HEK293 (cell line): ENCODE measurements at regions not wholly inside any gene's neighbourhood (a gene's known extent, or its start where the extent isn't known, plus 50 kb on each side); places are given as distances from the start of the nearest gene placed in this dataset.

Source experiments
- CTCF ChIA-PET: fragments of 350-600 bp; formaldehyde crosslinking; extraction: SDS; loops from one replicate; lab custom pipeline; 2021; ENCODE audit warnings: antibody characterized with exemption; lab: Yijun Ruan, JAX
- POLR2A ChIA-PET: fragments of 300-600 bp; formaldehyde crosslinking; extraction: SDS; loops from one replicate; lab custom pipeline; 2020; ENCODE audit warnings: antibody characterized with exemption, inconsistent platforms; lab: Yijun Ruan, JAX
- H3K27ac ChIP-seq: fragments of 200-500 bp; sonication (Bioruptor generic); 2 replicates; pipeline ENCODE4 v1.5.1; 2014; ENCODE audit warnings: low read depth, low read length, control low read depth, inconsistent platforms; ENCODE audit errors: extremely low read depth
- H3K36me3 ChIP-seq, 2 experiments: fragments of 200-500 bp in 1 of 2; sonication (Bioruptor generic) in 1 of 2; 1 replicate in 1 of 2; 2 replicates in 1 of 2; pipeline ENCODE4 v1.5.1; 2014 to 2017; ENCODE audit warnings: inconsistent platforms in 2 of 2, low read length in 2 of 2; ENCODE audit not compliant: control insufficient read depth in 2 of 2, insufficient read depth in 1 of 2
- H3K4me1 ChIP-seq: fragments of 200-500 bp; sonication (Bioruptor generic); 2 replicates; pipeline ENCODE4 v1.5.1; 2014; ENCODE audit warnings: mild to moderate bottlenecking, low read length, inconsistent platforms; ENCODE audit not compliant: control insufficient read depth, insufficient read depth
- H3K4me3 ChIP-seq: 2 replicates; pipeline ENCODE4 v1.5.1; 2011; ENCODE audit warnings: low read depth, mild to moderate bottlenecking, control low read depth, low read length, moderate library complexity
- H3K9me3 ChIP-seq: fragments of 200-500 bp; sonication (Bioruptor generic); 2 replicates; pipeline ENCODE4 v1.5.1; 2014; ENCODE audit warnings: low read depth, low read length, inconsistent platforms; ENCODE audit not compliant: control insufficient read depth, insufficient read depth
- BCL6B ChIP-seq: fragments of 450-650 bp; formaldehyde crosslinking; IDR thresholded peaks from 2 replicates; pipeline ENCODE4 v1.5.1; 2017; ENCODE audit warnings: missing biosample characterization, missing genetic modification characterization
- CTCF ChIP-seq: fragments of 450-650 bp; formaldehyde crosslinking; IDR thresholded peaks from 2 replicates; pipeline ENCODE4 v1.5.1; 2016; ENCODE audit warnings: missing biosample characterization, missing genetic modification characterization
- MYNN ChIP-seq: fragments of 450-650 bp; formaldehyde crosslinking; IDR thresholded peaks from 2 replicates; pipeline ENCODE4 v1.5.1; 2016; ENCODE audit warnings: missing biosample characterization, missing genetic modification characterization, borderline replicate concordance
- REST ChIP-seq: fragments of 450-650 bp; formaldehyde crosslinking; IDR thresholded peaks from 2 replicates; pipeline ENCODE4 v1.5.1; 2016; ENCODE audit warnings: missing biosample characterization, missing genetic modification characterization
- ZBTB6 ChIP-seq: fragments of 450-650 bp; formaldehyde crosslinking; IDR thresholded peaks from 2 replicates; pipeline ENCODE4 v1.5.1; 2017; ENCODE audit warnings: missing biosample characterization, missing genetic modification characterization
- ZEB2 ChIP-seq: fragments of 450-650 bp; formaldehyde crosslinking; IDR thresholded peaks from 2 replicates; pipeline ENCODE4 v1.5.1; 2016; ENCODE audit warnings: missing biosample characterization, missing genetic modification characterization
- ZFP69B ChIP-seq: fragments of 450-650 bp; formaldehyde crosslinking; IDR thresholded peaks from 2 replicates; pipeline ENCODE4 v1.5.1; 2016; ENCODE audit warnings: missing biosample characterization, missing genetic modification characterization
- ZNF133 ChIP-seq: fragments of 450-650 bp; formaldehyde crosslinking; IDR thresholded peaks from 2 replicates; pipeline ENCODE4 v1.5.1; 2016; ENCODE audit warnings: missing biosample characterization, missing genetic modification characterization
- ZNF2 ChIP-seq: fragments of 450-650 bp; formaldehyde crosslinking; IDR thresholded peaks from 2 replicates; pipeline ENCODE4 v1.5.1; 2016; ENCODE audit warnings: missing biosample characterization, missing genetic modification characterization
- ZNF214 ChIP-seq: fragments of 450-650 bp; formaldehyde crosslinking; IDR thresholded peaks from 2 replicates; pipeline ENCODE4 v1.5.1; 2017; ENCODE audit warnings: missing biosample characterization, mild to moderate bottlenecking, missing genetic modification characterization, borderline replicate concordance
- ZNF221 ChIP-seq: fragments of 450-650 bp; formaldehyde crosslinking; IDR thresholded peaks from 2 replicates; pipeline ENCODE4 v1.5.1; 2017; ENCODE audit warnings: missing biosample characterization, missing genetic modification characterization, borderline replicate concordance
- ZNF239 ChIP-seq: fragments of 450-650 bp; formaldehyde crosslinking; IDR thresholded peaks from 2 replicates; pipeline ENCODE4 v1.5.1; 2016; ENCODE audit warnings: missing biosample characterization, missing genetic modification characterization
- ZNF335 ChIP-seq: fragments of 450-650 bp; formaldehyde crosslinking; conservative IDR thresholded peaks from 2 replicates; pipeline ENCODE4 v1.5.1; 2016; ENCODE audit warnings: missing biosample characterization, missing genetic modification characterization
- ZNF501 ChIP-seq: fragments of 450-650 bp; formaldehyde crosslinking; IDR thresholded peaks from 2 replicates; pipeline ENCODE4 v1.5.1; 2016; ENCODE audit warnings: missing biosample characterization, missing genetic modification characterization
- ZNF623 ChIP-seq: fragments of 450-650 bp; formaldehyde crosslinking; IDR thresholded peaks from 2 replicates; pipeline ENCODE4 v1.5.1; 2016; ENCODE audit warnings: missing biosample characterization, missing genetic modification characterization
- ZNF624 ChIP-seq: fragments of 450-650 bp; formaldehyde crosslinking; IDR thresholded peaks from 2 replicates; pipeline ENCODE4 v1.5.1; 2017; ENCODE audit warnings: missing biosample characterization, missing genetic modification characterization
- ZNF837 ChIP-seq: fragments of 450-650 bp; formaldehyde crosslinking; IDR thresholded peaks from 2 replicates; pipeline ENCODE4 v1.5.1; 2016; ENCODE audit warnings: missing biosample characterization, missing genetic modification characterization
- ZSCAN4 ChIP-seq: fragments of 450-650 bp; formaldehyde crosslinking; IDR thresholded peaks from 2 replicates; pipeline ENCODE4 v1.5.1; 2017; ENCODE audit warnings: missing biosample characterization, missing genetic modification characterization

GRCh38 chr9:115989831-115990230 lies 163.8 kb upstream of the PAPPA start:
- H3K4me3 ChIP-seq = no peak overlapping the region
- no peaks in the 10 kb centered on the region for H3K36me3 ChIP-seq
- H3K9me3 ChIP-seq = no peaks in the 10 kb centered on the region
- POLR2A ChIA-PET = no interaction called here
- no peak for TF ChIP-seq ZNF214 (tag by site-specific recombination)
- no peak for TF ChIP-seq MYNN (tag by site-specific recombination)
- H3K4me1 ChIP-seq = no peaks in the 10 kb centered on the region
- no peak overlapping the region for H3K27ac ChIP-seq
- CTCF ChIA-PET = no interaction called here

GRCh38 chr9:115992834-115993233 lies 160.8 kb upstream of the PAPPA start:
- Histone ChIP-seq H3K4me3 (no peak overlapping the region), H3K27ac (no peak overlapping the region), H3K36me3 (no peaks in the 10 kb centered on the region), H3K4me1 (no peaks in the 10 kb centered on the region), H3K9me3 (no peaks in the 10 kb centered on the region)
- CTCF ChIA-PET = interaction anchor here (0.6 to 1.0 kb wide), 4 partner anchors 18 to 108 kb away, joined by 3 to 5 read pairs (median 4); no protein-coding TSS in a partner anchor
- POLR2A ChIA-PET = no interaction called here
- TF ChIP-seq ZNF335 (tag by site-specific recombination) (no peak), ZNF624 (tag by site-specific recombination) (no peak), ZEB2 (tag by site-specific recombination) (no peak), ZFP69B (tag by site-specific recombination) (no peak), ZNF837 (no peak), CTCF (tag by site-specific recombination) (no peak), ZNF221 (tag by site-specific recombination) (no peak), REST (tag by site-specific recombination) (no peak), ZBTB6 (tag by site-specific recombination) (no peak), ZNF623 (no peak), ZNF133 (tag by site-specific recombination) (no peak), ZNF2 (tag by site-specific recombination) (no peak), BCL6B (tag by site-specific recombination) (no peak), ZSCAN4 (no peak), ZNF501 (tag by site-specific recombination) (no peak), MYNN (tag by site-specific recombination) (no peak), ZNF239 (tag by site-specific recombination) (no peak)
